ENCODE measurements at regions not wholly inside any gene's neighbourhood (a gene's known extent, or its start where the extent isn't known, plus 50 kb on each side); places are given as distances from the start of the nearest gene placed in this dataset.

DNA sequence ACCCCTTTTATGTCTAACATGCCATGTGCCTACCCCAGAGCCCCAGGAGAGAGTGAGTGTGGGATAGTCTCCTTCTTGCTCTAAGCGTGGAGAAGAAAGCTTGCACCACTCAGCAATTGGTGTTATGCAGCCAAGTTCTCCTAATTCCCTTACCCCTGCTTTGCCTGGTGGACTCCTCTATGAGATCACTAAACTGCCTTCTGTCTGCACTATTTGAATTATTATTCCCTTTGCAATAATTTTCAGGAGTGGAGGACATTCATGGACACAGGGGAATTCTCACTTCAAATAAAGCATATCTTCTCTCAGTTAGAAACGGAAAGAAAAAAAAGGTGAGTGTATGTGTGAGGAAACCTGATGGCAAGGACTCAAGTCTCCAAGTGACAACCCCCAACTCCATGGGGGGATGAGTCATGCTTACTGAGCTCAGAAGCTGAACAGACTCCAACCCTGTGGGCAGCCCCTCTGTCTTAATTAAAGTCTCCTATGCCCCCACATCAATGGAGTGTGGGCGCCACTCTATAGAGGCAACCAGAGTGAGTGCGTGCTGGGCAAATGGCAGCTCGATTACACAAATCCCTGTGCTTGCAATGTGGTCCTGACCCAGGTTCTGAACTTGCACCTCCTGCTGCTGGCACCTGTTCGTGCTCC, 381.9 kb downstream of the RAB28 start:
- TF ChIP-seq CTCF (IDR thresholded peaks at IDR 0.05; ENCODE audit: low read depth, low read length, missing input control) (no peak), RAD21 (IDR thresholded peaks at IDR 0.05) (no peak), FOXA1 (IDR thresholded peaks at IDR 0.05) (no peak), YY1 (IDR thresholded peaks at IDR 0.05) (no peak), TAF1 (conservative IDR thresholded peaks at IDR 0.05) (no peak), EGR1 (IDR thresholded peaks at IDR 0.05; ENCODE audit: low read depth in 2 of 2) (no peak), ZBTB33 (IDR thresholded peaks at IDR 0.05) (no peak), JUND (IDR thresholded peaks at IDR 0.05) (no peak), GABPA (IDR thresholded peaks at IDR 0.05 in 1 of 2, conservative IDR thresholded peaks at IDR 0.05 in 1 of 2) (no peak), RXRA (IDR thresholded peaks at IDR 0.05) (no peak)
- TF ChIP-seq, protein P1, sequence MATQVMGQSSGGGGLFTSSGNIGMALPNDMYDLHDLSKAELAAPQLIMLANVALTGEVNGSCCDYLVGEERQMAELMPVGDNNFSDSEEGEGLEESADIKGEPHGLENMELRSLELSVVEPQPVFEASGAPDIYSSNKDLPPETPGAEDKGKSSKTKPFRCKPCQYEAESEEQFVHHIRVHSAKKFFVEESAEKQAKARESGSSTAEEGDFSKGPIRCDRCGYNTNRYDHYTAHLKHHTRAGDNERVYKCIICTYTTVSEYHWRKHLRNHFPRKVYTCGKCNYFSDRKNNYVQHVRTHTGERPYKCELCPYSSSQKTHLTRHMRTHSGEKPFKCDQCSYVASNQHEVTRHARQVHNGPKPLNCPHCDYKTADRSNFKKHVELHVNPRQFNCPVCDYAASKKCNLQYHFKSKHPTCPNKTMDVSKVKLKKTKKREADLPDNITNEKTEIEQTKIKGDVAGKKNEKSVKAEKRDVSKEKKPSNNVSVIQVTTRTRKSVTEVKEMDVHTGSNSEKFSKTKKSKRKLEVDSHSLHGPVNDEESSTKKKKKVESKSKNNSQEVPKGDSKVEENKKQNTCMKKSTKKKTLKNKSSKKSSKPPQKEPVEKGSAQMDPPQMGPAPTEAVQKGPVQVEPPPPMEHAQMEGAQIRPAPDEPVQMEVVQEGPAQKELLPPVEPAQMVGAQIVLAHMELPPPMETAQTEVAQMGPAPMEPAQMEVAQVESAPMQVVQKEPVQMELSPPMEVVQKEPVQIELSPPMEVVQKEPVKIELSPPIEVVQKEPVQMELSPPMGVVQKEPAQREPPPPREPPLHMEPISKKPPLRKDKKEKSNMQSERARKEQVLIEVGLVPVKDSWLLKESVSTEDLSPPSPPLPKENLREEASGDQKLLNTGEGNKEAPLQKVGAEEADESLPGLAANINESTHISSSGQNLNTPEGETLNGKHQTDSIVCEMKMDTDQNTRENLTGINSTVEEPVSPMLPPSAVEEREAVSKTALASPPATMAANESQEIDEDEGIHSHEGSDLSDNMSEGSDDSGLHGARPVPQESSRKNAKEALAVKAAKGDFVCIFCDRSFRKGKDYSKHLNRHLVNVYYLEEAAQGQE (IDR thresholded peaks at IDR 0.05) = no peak
- TF ChIP-seq, protein P2, sequence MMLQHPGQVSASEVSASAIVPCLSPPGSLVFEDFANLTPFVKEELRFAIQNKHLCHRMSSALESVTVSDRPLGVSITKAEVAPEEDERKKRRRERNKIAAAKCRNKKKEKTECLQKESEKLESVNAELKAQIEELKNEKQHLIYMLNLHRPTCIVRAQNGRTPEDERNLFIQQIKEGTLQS (IDR thresholded peaks at IDR 0.05) = no peak
- TF ChIP-seq, protein P3, sequence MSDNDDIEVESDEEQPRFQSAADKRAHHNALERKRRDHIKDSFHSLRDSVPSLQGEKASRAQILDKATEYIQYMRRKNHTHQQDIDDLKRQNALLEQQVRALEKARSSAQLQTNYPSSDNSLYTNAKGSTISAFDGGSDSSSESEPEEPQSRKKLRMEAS (IDR thresholded peaks at IDR 0.05) = no peak
